ENCODE measurements at regions not wholly inside any gene's neighbourhood (a gene's known extent, or its start where the extent isn't known, plus 50 kb on each side); places are given as distances from the start of the nearest gene placed in this dataset.

GRCh38 chr4:145387079-145387478, 94.6 kb upstream of the SMAD1 start:
- TF ChIP-seq, protein P1, sequence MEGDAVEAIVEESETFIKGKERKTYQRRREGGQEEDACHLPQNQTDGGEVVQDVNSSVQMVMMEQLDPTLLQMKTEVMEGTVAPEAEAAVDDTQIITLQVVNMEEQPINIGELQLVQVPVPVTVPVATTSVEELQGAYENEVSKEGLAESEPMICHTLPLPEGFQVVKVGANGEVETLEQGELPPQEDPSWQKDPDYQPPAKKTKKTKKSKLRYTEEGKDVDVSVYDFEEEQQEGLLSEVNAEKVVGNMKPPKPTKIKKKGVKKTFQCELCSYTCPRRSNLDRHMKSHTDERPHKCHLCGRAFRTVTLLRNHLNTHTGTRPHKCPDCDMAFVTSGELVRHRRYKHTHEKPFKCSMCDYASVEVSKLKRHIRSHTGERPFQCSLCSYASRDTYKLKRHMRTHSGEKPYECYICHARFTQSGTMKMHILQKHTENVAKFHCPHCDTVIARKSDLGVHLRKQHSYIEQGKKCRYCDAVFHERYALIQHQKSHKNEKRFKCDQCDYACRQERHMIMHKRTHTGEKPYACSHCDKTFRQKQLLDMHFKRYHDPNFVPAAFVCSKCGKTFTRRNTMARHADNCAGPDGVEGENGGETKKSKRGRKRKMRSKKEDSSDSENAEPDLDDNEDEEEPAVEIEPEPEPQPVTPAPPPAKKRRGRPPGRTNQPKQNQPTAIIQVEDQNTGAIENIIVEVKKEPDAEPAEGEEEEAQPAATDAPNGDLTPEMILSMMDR (IDR thresholded peaks at IDR 0.05), result no peak
- TF ChIP-seq POLR2A (IDR thresholded peaks at IDR 0.05), result no peak
